LNCAP (cell line): ENCODE measurements at regions not wholly inside any gene's neighbourhood (a gene's known extent, or its start where the extent isn't known, plus 50 kb on each side); places are given as distances from the start of the nearest gene placed in this dataset.

Experiments used
- TF ChIP-seq, protein P1 (sequence below): fragments of 450-650 bp; IDR thresholded peaks from 2 replicates; pipeline ENCODE4 v1.5.1; 2017; ENCODE audit warnings: mild to moderate bottlenecking

DNA sequence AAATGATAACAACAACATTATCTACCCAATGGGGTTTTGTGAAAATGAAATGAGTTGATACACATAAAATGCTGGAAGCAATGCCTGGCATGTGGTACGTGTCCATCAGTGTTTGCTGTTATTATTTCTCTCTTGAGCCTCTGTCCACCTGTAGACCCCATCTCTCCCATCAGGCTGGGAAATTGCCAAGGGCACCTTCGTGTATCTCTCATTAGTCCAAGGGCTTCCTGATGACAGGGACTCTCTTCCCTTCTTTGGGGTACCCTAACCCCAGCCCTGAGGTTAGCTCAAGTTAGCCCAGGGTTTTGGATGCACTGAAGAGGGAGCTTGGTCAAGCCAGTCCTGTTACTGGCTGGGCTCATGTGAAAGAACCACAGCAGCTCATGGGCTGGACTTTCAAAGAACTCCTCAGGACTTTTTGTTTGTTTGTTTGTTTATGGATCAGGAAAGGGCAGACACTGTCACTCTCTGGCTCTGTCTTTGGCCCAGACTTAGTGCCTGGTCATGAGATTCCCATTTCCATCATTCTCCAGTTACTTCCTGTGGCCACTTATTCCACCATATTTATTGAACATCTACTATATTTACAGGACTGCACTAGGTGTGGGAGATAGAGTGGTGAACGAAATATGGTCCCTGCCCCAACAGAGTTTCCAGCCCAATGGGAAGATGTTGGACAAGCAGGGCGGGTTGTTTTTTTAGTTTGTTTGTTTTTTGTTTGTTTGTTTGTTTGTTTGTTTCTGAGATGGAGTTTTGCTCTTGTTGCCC lies 57.4 kb downstream of the NAV1 start:
- TF ChIP-seq, protein P1, sequence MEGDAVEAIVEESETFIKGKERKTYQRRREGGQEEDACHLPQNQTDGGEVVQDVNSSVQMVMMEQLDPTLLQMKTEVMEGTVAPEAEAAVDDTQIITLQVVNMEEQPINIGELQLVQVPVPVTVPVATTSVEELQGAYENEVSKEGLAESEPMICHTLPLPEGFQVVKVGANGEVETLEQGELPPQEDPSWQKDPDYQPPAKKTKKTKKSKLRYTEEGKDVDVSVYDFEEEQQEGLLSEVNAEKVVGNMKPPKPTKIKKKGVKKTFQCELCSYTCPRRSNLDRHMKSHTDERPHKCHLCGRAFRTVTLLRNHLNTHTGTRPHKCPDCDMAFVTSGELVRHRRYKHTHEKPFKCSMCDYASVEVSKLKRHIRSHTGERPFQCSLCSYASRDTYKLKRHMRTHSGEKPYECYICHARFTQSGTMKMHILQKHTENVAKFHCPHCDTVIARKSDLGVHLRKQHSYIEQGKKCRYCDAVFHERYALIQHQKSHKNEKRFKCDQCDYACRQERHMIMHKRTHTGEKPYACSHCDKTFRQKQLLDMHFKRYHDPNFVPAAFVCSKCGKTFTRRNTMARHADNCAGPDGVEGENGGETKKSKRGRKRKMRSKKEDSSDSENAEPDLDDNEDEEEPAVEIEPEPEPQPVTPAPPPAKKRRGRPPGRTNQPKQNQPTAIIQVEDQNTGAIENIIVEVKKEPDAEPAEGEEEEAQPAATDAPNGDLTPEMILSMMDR = no peak

DNA sequence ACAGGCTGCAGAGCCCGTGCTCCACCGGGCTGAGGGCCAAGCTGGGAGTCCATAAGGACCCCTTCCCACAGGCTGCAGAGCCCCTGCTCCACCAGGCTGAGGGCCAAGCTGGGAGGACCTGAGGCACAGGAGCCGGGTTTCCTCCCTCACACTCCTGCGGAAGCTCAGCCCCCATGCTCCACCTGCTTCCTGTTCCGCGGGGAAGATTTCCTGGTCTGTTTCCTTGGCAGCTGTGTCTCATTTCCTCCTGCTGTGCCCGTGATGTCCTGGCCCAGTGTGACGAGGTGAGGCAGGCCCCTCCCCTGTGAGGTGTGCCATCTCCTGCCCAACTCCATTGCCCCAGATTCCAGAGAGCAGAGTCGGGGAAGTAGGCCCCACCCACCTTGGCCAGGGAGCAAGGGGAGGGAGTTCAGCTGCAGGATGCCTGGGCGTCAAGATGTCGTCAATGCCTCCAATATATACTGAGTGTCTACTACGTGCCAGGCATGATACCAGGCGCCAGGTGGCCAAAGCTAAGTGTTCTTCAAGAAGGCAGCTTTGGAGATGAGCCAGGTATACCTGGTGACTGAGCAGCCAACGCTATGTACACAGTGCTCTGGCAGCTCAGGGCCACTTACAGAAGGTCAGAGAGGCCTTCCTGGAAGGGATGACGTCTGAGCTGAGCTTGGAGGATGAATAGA lies 58.8 kb downstream of the NAV1 start:
- TF ChIP-seq, protein P1 = no peak

DNA sequence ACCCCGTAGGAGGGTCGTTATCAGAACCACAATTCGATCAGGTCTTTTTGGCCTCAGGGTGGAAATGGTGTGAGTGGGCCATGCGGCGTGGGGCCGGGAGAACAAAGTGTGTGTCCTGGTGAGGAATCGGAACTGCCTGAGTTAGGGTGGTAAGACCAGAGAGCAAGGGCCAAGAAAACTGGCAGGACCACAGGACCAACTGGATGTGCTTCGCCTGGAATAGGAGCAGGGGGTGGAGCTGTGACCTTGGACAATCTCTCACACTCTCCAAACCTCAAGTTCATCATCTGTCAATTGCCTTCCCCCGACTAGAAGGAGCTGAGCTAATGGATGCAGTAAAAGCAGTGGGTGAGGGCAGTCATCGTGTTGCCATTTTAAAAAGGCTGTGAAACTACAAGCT lies 59.5 kb downstream of the NAV1 start:
- TF ChIP-seq, protein P1 = no peak

DNA sequence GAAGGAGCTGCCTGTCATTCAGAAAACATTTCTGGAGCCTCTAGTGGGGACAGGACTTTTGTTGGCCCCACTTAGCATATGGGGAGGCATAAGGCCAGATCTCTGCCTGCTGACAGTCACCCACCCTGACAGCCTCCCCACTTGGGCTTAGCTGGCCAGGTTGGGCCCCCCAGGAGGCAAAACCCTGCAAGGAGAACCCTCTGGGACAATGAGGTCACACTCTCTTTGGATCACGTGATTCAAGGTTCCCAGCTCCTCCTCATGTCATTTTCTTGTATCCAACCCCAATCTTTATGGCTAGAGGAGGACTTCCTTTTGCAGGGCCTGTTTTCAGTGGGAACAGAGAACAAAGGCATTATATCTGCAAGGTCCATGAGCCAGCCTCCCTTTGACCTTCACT lies 60.0 kb downstream of the NAV1 start:
- TF ChIP-seq, protein P1 = no peak

DNA sequence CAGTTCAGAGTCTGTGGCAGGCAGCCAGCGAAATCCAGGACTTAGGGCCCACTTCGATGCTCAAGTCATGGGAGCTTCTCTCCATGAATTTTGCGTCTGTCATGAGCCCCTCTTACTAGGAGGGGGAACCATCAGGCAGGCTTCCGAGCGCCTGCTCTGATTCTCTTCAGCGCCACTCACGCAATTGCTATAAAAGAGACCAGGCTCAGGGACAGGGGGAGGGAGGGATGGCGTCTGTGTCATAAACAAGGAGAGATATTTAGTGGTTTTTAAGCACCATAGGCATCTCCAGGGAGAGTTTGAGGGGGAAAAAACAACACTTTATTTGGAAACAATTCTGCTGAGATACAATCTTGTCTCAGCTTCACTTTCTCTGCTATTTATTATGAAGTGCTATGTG lies 60.6 kb downstream of the NAV1 start:
- TF ChIP-seq, protein P1 = no peak

DNA sequence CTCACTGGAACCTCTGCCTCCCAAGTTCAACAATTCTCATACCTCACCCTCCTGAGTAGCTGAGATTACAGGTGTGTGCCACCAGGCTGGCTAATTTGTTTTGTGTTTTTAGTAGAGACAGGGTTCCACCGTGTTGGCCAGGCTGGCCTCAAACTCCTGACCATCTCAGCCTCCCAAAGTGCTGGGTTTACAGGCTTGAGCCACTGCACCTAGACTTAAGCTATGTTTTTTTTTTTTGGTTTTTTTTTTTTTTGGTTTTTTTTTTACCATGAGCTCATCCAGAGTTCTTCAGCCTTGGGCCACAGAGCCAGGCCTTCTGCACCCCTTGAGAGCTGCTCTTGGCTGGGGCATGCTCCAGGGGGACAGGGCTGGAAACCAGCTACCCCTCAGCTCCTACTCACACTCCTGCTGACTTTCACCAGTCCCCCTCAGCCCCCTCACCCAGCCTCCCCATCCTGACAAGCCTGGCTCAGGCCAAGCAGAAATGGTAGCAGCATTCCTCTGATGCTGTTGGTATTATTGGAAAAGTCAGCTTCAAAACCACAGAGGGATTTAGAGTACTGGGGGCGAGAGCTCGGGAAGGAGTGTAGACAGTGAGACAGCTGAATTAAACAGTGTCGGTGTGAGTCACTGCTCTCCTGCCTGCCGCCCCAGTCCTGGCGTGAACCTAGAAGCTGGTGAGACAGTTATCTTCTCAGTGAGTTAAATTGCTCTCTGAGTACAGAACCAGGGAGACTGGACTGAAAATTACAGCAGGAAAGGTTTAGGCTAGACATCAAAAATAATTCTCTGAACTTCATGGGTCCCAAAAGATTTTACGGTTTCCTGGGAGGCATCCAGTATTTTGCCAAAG lies 63.7 kb downstream of the NAV1 start:
- TF ChIP-seq, protein P1 = no peak

DNA sequence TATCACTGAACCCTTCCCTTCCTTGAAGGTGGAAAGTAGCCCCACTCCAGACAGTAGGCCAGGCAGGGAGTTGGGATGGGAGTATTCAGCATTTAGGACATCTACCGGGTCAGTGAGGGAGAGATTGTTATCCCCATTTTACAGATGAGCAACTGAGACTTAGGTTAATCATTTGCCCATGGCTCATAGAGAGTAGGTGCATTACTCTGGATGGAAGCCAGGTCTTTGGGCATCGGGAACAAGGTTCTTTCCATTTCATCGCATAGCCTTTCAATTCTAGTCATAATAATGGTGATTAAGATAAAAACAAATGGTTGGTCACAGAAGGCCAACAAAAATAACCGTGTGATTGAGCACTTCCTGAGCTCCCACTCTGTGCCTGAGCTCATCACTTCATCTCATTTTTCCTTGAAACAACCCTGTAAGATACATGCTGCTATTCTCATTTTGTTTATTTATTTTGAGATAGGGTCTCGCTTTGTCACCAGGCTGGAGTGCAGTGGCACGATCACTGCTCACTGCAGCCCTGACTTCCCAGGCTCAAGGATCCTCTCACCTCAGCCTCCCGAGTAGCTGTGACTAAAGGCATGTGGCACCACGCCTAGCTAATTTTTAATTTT lies 64.8 kb downstream of the NAV1 start:
- TF ChIP-seq, protein P1 = no peak
